ENCODE measurements at regions not wholly inside any gene's neighbourhood (a gene's known extent, or its start where the extent isn't known, plus 50 kb on each side); places are given as distances from the start of the nearest gene placed in this dataset.

GRCh38 chr2:189366349-189366748, 74.9 kb upstream of the WDR75 start:
- Histone ChIP-seq H4K20me1 (ENCODE audit: insufficient read depth, low read length) (no peaks in the 10 kb centered on the region), H3K9me2 (ENCODE audit: low read depth, low read length) (no peaks in the 10 kb centered on the region), H3K4me2 (ENCODE audit: low read length) (no peak overlapping the region), H3K79me2 (ENCODE audit: insufficient read depth, low read length) (no peaks in the 10 kb centered on the region), H3K9ac (ENCODE audit: low read length) (no peak overlapping the region), H3K4me1 (ENCODE audit: insufficient read depth, low read length, severe bottlenecking) (no peaks in the 10 kb centered on the region), H3K36me3 (ENCODE audit: insufficient read depth, low read length) (no peaks in the 10 kb centered on the region), H3K9me3 (ENCODE audit: low read length) (no peaks in the 10 kb centered on the region), H3F3A (ENCODE audit: insufficient read depth, low read length) (no peaks in the 10 kb centered on the region), H2AFZ (ENCODE audit: low read length) (no peak overlapping the region), H3K4me3 (ENCODE audit: low read depth, low read length, poor library complexity, severe bottlenecking) (no peak overlapping the region), H3K27me3 (ENCODE audit: insufficient read depth, low read length) (no peaks in the 10 kb centered on the region), H3K27ac (ENCODE audit: low read depth, low read length, poor library complexity, severe bottlenecking) (no peak overlapping the region)
- TF ChIP-seq EZH2 (IDR thresholded peaks at IDR 0.05; ENCODE audit: borderline replicate concordance, low read length) (no peak), CTCF (IDR thresholded peaks at IDR 0.05; ENCODE audit: low read length) (no peak)

GRCh38 chr2:189367343-189367742, 73.9 kb upstream of the WDR75 start:
- Histone ChIP-seq H3K9me2 (ENCODE audit: low read depth, low read length) (no peaks in the 10 kb centered on the region), H3K36me3 (ENCODE audit: insufficient read depth, low read length) (no peaks in the 10 kb centered on the region), H3K79me2 (ENCODE audit: insufficient read depth, low read length) (no peaks in the 10 kb centered on the region), H4K20me1 (ENCODE audit: insufficient read depth, low read length) (no peaks in the 10 kb centered on the region), H3K27ac (ENCODE audit: low read depth, low read length, poor library complexity, severe bottlenecking) (no peak overlapping the region), H3F3A (ENCODE audit: insufficient read depth, low read length) (no peaks in the 10 kb centered on the region), H3K9me3 (ENCODE audit: low read length) (no peaks in the 10 kb centered on the region), H3K9ac (ENCODE audit: low read length) (no peak overlapping the region), H3K4me3 (ENCODE audit: low read depth, low read length, poor library complexity, severe bottlenecking) (no peak overlapping the region), H3K27me3 (ENCODE audit: insufficient read depth, low read length) (no peaks in the 10 kb centered on the region), H3K4me2 (ENCODE audit: low read length) (no peak overlapping the region), H2AFZ (ENCODE audit: low read length) (no peak overlapping the region), H3K4me1 (ENCODE audit: insufficient read depth, low read length, severe bottlenecking) (no peaks in the 10 kb centered on the region)
- TF ChIP-seq EZH2 (IDR thresholded peaks at IDR 0.05; ENCODE audit: borderline replicate concordance, low read length) (no peak), CTCF (IDR thresholded peaks at IDR 0.05; ENCODE audit: low read length) (no peak)

GRCh38 chr2:189369566-189369965, 71.7 kb upstream of the WDR75 start:
- TF ChIP-seq CTCF (IDR thresholded peaks at IDR 0.05; ENCODE audit: low read length), result no peak
- no peak for TF ChIP-seq EZH2 (IDR thresholded peaks at IDR 0.05; ENCODE audit: borderline replicate concordance, low read length)
- Histone ChIP-seq H3K9ac (ENCODE audit: low read length) (no peak overlapping the region), H3F3A (ENCODE audit: insufficient read depth, low read length) (no peaks in the 10 kb centered on the region), H3K4me1 (ENCODE audit: insufficient read depth, low read length, severe bottlenecking) (no peaks in the 10 kb centered on the region), H3K79me2 (ENCODE audit: insufficient read depth, low read length) (no peaks in the 10 kb centered on the region), H2AFZ (ENCODE audit: low read length) (no peak overlapping the region), H4K20me1 (ENCODE audit: insufficient read depth, low read length) (no peaks in the 10 kb centered on the region), H3K36me3 (ENCODE audit: insufficient read depth, low read length) (no peaks in the 10 kb centered on the region), H3K4me3 (ENCODE audit: low read depth, low read length, poor library complexity, severe bottlenecking) (no peak overlapping the region), H3K4me2 (ENCODE audit: low read length) (no peak overlapping the region), H3K9me3 (ENCODE audit: low read length) (no peaks in the 10 kb centered on the region), H3K9me2 (ENCODE audit: low read depth, low read length) (no peaks in the 10 kb centered on the region), H3K27me3 (ENCODE audit: insufficient read depth, low read length) (no peaks in the 10 kb centered on the region), H3K27ac (ENCODE audit: low read depth, low read length, poor library complexity, severe bottlenecking) (no peak overlapping the region)
